MCF 10A (cell line): ENCODE measurements at regions not wholly inside any gene's neighbourhood (a gene's known extent, or its start where the extent isn't known, plus 50 kb on each side); places are given as distances from the start of the nearest gene placed in this dataset.

Source experiments
- BruUV-seq: library from RNA; stranded (reverse); fragments of 400-500 nt; replicated peaks from 2 replicates; lab custom pipeline; 2021; lab: Mats Ljungman, UMichigan
- CTCF ChIA-PET: fragments of 300-600 bp; sonication (Branson Sonifier 250); formaldehyde crosslinking; extraction: SDS; loops from one replicate; lab custom pipeline; 2021; ENCODE audit warnings: antibody characterized with exemption, inconsistent platforms; lab: Yijun Ruan, JAX
- POLR2A ChIA-PET: fragments of 300-600, 350-650 bp; sonication (Branson Sonifier 250); formaldehyde crosslinking; extraction: SDS; loops from one replicate; lab custom pipeline; 2020; ENCODE audit warnings: antibody characterized with exemption, inconsistent platforms; lab: Yijun Ruan, JAX
- DNase-seq: peaks from one replicate; pipeline ENCODE4 v3.0.0-alpha.2; 2018; ENCODE audit not compliant: unreplicated experiment
- H3K27ac Mint-ChIP-seq: one replicate; pipeline ENCODE4 v1.8.0; 2022; ENCODE audit warnings: mild to moderate bottlenecking, low read depth, mixed read lengths; ENCODE audit not compliant: unreplicated experiment
- H3K27me3 Mint-ChIP-seq: one replicate; pipeline ENCODE4 v1.8.0; 2022; ENCODE audit warnings: mixed read lengths; ENCODE audit not compliant: insufficient read depth, unreplicated experiment
- H3K36me3 Mint-ChIP-seq: one replicate; pipeline ENCODE4 v1.8.0; 2022; ENCODE audit warnings: mild to moderate bottlenecking, moderate library complexity, mixed read lengths; ENCODE audit not compliant: insufficient read depth, unreplicated experiment
- H3K4me1 Mint-ChIP-seq: one replicate; pipeline ENCODE4 v1.8.0; 2022; ENCODE audit warnings: mixed read lengths; ENCODE audit not compliant: insufficient read depth, unreplicated experiment
- H3K4me3 Mint-ChIP-seq: one replicate; pipeline ENCODE4 v1.8.0; 2022; ENCODE audit warnings: mild to moderate bottlenecking, moderate library complexity, mixed read lengths; ENCODE audit not compliant: unreplicated experiment
- H3K9me3 Mint-ChIP-seq: one replicate; pipeline ENCODE4 v1.8.0; 2022; ENCODE audit warnings: mixed read lengths; ENCODE audit not compliant: unreplicated experiment
- intact Hi-C: fragments of 100-400 bp; cut with micrococcal nuclease; formaldehyde crosslinking; loops from 2 replicates; pipeline ENCODE4 v1.14.1; 2022
- TF ChIP-seq, protein P1 (sequence below): fragments of 200-600 bp; IDR thresholded peaks from one replicate; pipeline ENCODE4 v1.8.0; 2022; ENCODE audit warnings: antibody characterized with exemption, mild to moderate bottlenecking; ENCODE audit not compliant: unreplicated experiment

DNA sequence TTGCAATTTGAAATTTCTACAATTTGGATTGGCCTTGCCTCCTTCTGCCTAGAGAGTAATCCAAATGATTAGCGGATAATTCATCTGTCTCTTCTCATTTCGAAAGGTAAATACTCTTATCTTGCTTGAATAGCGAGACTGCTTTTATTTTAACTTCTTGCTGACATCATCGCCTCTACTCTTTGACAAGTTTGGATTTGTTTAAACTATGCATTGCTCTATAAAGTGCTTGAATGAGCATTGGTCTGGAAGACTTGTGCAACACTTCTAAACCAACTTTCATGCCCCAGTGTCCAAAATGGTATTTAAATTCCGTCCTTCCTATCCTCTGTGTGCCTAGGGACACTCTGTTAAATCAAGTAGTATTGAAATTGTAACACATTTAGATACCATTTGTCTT, 384.1 kb upstream of the SLC35B3 start:
- H3K4me1 Mint-ChIP-seq = peaks cover 4% of the 10 kb centered on the region
- ChIA-PET POLR2A (interaction anchor here (0.5 kb wide), 1 partner anchor 322 kb away, joined by 3 read pairs; no protein-coding TSS in a partner anchor), CTCF (no interaction called here)
- BruUV-seq = no TSS peak
- TF ChIP-seq, protein P1, sequence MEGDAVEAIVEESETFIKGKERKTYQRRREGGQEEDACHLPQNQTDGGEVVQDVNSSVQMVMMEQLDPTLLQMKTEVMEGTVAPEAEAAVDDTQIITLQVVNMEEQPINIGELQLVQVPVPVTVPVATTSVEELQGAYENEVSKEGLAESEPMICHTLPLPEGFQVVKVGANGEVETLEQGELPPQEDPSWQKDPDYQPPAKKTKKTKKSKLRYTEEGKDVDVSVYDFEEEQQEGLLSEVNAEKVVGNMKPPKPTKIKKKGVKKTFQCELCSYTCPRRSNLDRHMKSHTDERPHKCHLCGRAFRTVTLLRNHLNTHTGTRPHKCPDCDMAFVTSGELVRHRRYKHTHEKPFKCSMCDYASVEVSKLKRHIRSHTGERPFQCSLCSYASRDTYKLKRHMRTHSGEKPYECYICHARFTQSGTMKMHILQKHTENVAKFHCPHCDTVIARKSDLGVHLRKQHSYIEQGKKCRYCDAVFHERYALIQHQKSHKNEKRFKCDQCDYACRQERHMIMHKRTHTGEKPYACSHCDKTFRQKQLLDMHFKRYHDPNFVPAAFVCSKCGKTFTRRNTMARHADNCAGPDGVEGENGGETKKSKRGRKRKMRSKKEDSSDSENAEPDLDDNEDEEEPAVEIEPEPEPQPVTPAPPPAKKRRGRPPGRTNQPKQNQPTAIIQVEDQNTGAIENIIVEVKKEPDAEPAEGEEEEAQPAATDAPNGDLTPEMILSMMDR = no peak
- no peaks in the 10 kb centered on the region for H3K9me3 Mint-ChIP-seq
- no peak overlapping the region for H3K27ac Mint-ChIP-seq
- no peaks in the 10 kb centered on the region for H3K36me3 Mint-ChIP-seq
- intact Hi-C loops = no loop called here
- no peaks in the 10 kb centered on the region for H3K27me3 Mint-ChIP-seq
- no peak overlapping the region for H3K4me3 Mint-ChIP-seq
- DNase-seq = peak; percentile 23

DNA sequence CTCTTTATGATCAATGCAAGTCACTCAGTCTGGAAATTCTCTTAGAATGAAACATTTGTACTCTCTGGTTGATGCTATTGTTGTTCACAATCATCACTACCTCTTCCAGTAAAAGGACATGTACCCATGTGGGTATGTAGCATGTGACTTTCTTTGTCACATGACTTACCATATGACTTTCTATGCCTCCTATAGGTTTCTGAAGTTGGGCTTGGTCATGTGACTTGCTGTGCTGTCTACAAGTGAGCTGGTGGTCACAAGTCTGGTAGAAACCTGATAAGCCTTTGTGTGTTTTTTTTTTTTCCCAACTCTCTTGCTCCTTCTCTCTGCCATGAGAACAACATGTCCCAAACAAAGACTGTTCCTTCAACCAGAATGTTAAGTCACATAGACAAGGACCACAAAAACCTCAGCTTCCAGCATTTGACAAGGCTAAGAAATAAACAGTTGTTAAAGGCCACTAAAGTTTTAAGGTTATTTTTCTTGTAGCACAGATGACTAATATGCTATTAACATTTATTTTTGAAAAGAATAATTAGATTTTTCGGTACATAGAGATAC, 379.2 kb upstream of the SLC35B3 start:
- intact Hi-C loops = no loop called here
- TF ChIP-seq, protein P1 = no peak
- H3K4me3 Mint-ChIP-seq = no peak overlapping the region
- H3K9me3 Mint-ChIP-seq = no peaks in the 10 kb centered on the region
- no peaks in the 10 kb centered on the region for H3K27me3 Mint-ChIP-seq
- POLR2A ChIA-PET = no interaction called here
- CTCF ChIA-PET = no interaction called here
- BruUV-seq = no TSS peak
- peaks cover 2% of the 10 kb centered on the region for H3K4me1 Mint-ChIP-seq
- H3K27ac Mint-ChIP-seq = no peak overlapping the region
- no peaks in the 10 kb centered on the region for H3K36me3 Mint-ChIP-seq
- no peak for DNase-seq

DNA sequence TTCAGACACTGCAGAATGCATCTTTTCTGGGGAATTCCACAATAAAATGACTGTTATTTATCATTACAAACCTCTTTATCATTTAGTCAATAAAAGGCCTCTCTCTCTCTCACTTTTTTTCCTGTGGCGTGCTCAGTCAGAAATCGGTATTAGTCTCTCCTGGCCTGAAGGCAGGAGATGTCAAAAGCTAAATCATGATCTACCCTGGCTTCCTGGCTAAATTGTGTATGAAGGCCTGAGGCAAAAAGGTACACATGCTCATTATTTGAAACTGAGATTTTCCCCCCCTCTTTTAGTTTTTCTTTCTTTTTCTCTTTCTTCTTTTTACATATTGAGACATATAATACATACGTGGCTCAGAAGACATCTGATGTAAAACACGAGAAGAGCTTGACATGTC, 375.0 kb upstream of the SLC35B3 start:
- intact Hi-C loops = no loop called here
- no peak for DNase-seq
- H3K4me1 Mint-ChIP-seq = no peaks in the 10 kb centered on the region
- H3K9me3 Mint-ChIP-seq = no peaks in the 10 kb centered on the region
- H3K27ac Mint-ChIP-seq = no peak overlapping the region
- ChIA-PET POLR2A (no interaction called here), CTCF (no interaction called here)
- no peak overlapping the region for H3K4me3 Mint-ChIP-seq
- no peaks in the 10 kb centered on the region for H3K27me3 Mint-ChIP-seq
- no peaks in the 10 kb centered on the region for H3K36me3 Mint-ChIP-seq
- TF ChIP-seq, protein P1 = no peak
- no TSS peak for BruUV-seq

DNA sequence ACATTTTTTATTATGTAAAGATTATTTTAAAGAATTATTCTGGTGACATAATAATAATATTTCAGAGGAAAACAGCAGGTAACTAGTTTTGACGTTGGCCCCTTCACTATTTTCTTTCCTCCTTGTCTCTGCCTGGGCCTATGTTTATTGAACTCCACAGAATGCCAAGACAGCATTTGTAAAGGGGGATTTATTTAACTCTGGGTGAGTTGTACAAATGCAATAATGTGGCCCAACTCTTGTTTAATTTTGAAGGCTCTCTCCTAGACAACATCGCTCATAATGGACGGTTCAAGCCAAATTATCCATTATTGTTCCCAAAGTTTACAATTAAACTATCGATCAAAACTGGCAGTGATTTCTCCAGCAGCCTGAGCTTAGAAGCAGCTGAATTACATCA, 374.3 kb upstream of the SLC35B3 start:
- Mint-ChIP-seq H3K36me3 (no peaks in the 10 kb centered on the region), H3K4me3 (no peak overlapping the region), H3K4me1 (no peaks in the 10 kb centered on the region), H3K9me3 (no peaks in the 10 kb centered on the region), H3K27me3 (no peaks in the 10 kb centered on the region), H3K27ac (no peak overlapping the region)
- TF ChIP-seq, protein P1 = no peak
- ChIA-PET POLR2A (no interaction called here), CTCF (no interaction called here)
- intact Hi-C loops = no loop called here
- BruUV-seq = no TSS peak
- no peak for DNase-seq
